GM20000 (cell line): ENCODE measurements at regions not wholly inside any gene's neighbourhood (a gene's known extent, or its start where the extent isn't known, plus 50 kb on each side); places are given as distances from the start of the nearest gene placed in this dataset.

Experiments
- DNase-seq: peaks from one replicate; pipeline ENCODE4 v3.0.0; 2012; ENCODE audit warnings: low spot score
- CTCF ChIP-seq: IDR thresholded peaks from 2 replicates; pipeline ENCODE4 v1.5.1; 2012; ENCODE audit warnings: mild to moderate bottlenecking, control low read depth; ENCODE audit errors: extremely low read depth, missing control alignments

GRCh38 chr9:89886281-89886700 lies 281.5 kb downstream of the GADD45G start:
- TF ChIP-seq CTCF, result no peak
- no peak for DNase-seq

- TF ChIP-seq CTCF, result no peak
- DNase-seq, result no peak
Measured at GRCh38 chr9:89887286-89887685, 282.5 kb downstream of the GADD45G start.

- no peak for DNase-seq
- no peak for TF ChIP-seq CTCF
Measured at GRCh38 chr9:89888233-89888632, 283.4 kb downstream of the GADD45G start.

GRCh38 chr9:89888677-89889076 lies 283.9 kb downstream of the GADD45G start:
- DNase-seq, result no peak
- no peak for TF ChIP-seq CTCF

GRCh38 chr9:89889865-89890264 lies 285.1 kb downstream of the GADD45G start:
- no peak for TF ChIP-seq CTCF
- no peak for DNase-seq

- TF ChIP-seq CTCF, result no peak
- no peak for DNase-seq
Measured at GRCh38 chr9:89890326-89890980, 285.6 kb downstream of the GADD45G start.

- no peak for DNase-seq
- no peak for TF ChIP-seq CTCF
Measured at GRCh38 chr9:89891221-89891590, 286.4 kb downstream of the GADD45G start.
